GM23338 (cell line): ENCODE measurements at regions not wholly inside any gene's neighbourhood (a gene's known extent, or its start where the extent isn't known, plus 50 kb on each side); places are given as distances from the start of the nearest gene placed in this dataset.
A peak's percentile ranks its signal among the peaks of the same experiment; 100 is the strongest.

Source experiments
- ATAC-seq: fragments of 200-7000 bp; cut with Tn5 transposase; 3 replicates; pipeline ENCODE4 v1.9.1; 2020
- DNase-seq: peaks from one replicate; pipeline ENCODE4 v3.0.0-alpha.2; 2015; ENCODE audit warnings: low spot score
- H2AFZ ChIP-seq: fragments of 200-600 bp; sonication (generic); 2 replicates; pipeline ENCODE4 v1.8.0; 2016; ENCODE audit warnings: antibody characterized with exemption, mild to moderate bottlenecking, moderate library complexity
- H3F3A ChIP-seq: fragments of 200-600 bp; sonication (generic); replicated peaks from 2 replicates; pipeline ENCODE4 v1.8.0; 2017; ENCODE audit warnings: antibody characterized with exemption, mixed run types, low read depth
- H3K27ac ChIP-seq: fragments of 200-600 bp; sonication (generic); 2 replicates; pipeline ENCODE4 v1.6.1; 2016; ENCODE audit warnings: low read depth
- H3K27me3 ChIP-seq: fragments of 200-600 bp; sonication (generic); 2 replicates; pipeline ENCODE4 v1.8.0; 2016; ENCODE audit warnings: mild to moderate bottlenecking, mixed run types, moderate library complexity; ENCODE audit not compliant: insufficient read depth
- H3K36me3 ChIP-seq: fragments of 200-600 bp; sonication (generic); 2 replicates; pipeline ENCODE4 v1.8.0; 2016; ENCODE audit warnings: mild to moderate bottlenecking; ENCODE audit not compliant: insufficient read depth
- H3K4me1 ChIP-seq: fragments of 200-600 bp; sonication (generic); 2 replicates; pipeline ENCODE4 v1.8.0; 2016; ENCODE audit warnings: mild to moderate bottlenecking, moderate library complexity; ENCODE audit not compliant: insufficient read depth
- H3K4me2 ChIP-seq: fragments of 200-600 bp; sonication (generic); 2 replicates; pipeline ENCODE4 v1.7.1; 2017; ENCODE audit warnings: mixed run types
- H3K4me3 ChIP-seq: fragments of 200-600 bp; sonication (generic); 2 replicates; pipeline ENCODE4 v1.6.1; 2016; ENCODE audit warnings: mixed run types
- H3K79me2 ChIP-seq: fragments of 200-600 bp; sonication (generic); replicated peaks from 2 replicates; pipeline ENCODE4 v1.8.0; 2017; ENCODE audit warnings: mild to moderate bottlenecking; ENCODE audit not compliant: insufficient read depth
- H3K9me2 ChIP-seq: fragments of 200-600 bp; sonication (generic); 2 replicates; pipeline ENCODE4 v1.8.0; 2017; ENCODE audit not compliant: insufficient read depth
- H4K20me1 ChIP-seq: fragments of 200-600 bp; sonication (generic); replicated peaks from 2 replicates; pipeline ENCODE4 v1.8.0; 2017; ENCODE audit warnings: mild to moderate bottlenecking; ENCODE audit not compliant: insufficient read depth
- H3K27ac Mint-ChIP-seq: 2 replicates; pipeline ENCODE4 v1.8.0; 2020; ENCODE audit warnings: inconsistent platforms, mild to moderate bottlenecking, moderate library complexity, mixed read lengths
- H3K27me3 Mint-ChIP-seq: 3 replicates; pipeline ENCODE4 v1.8.0; 2022; ENCODE audit warnings: low read depth, mild to moderate bottlenecking, moderate library complexity, mixed read lengths, inconsistent platforms; ENCODE audit not compliant: insufficient read depth, poor library complexity
- H3K36me3 Mint-ChIP-seq: 3 replicates; pipeline ENCODE4 v1.8.0; 2021; ENCODE audit warnings: low read depth, mild to moderate bottlenecking, inconsistent platforms, moderate library complexity, mixed read lengths
- H3K4me1 Mint-ChIP-seq: 3 replicates; pipeline ENCODE4 v1.8.0; 2020; ENCODE audit warnings: mild to moderate bottlenecking, inconsistent platforms, mixed read lengths
- H3K4me3 Mint-ChIP-seq: 3 replicates; pipeline ENCODE4 v1.8.0; 2021; ENCODE audit warnings: moderate library complexity, mild to moderate bottlenecking, inconsistent platforms, mixed read lengths
- H3K9me3 Mint-ChIP-seq: 3 replicates; pipeline ENCODE4 v1.8.0; 2020; ENCODE audit warnings: moderate library complexity, mild to moderate bottlenecking, inconsistent platforms, mixed read lengths
- TF ChIP-seq, protein P1 (sequence below): IDR thresholded peaks from one replicate; pipeline ENCODE4 v1.6.1; 2018; ENCODE audit warnings: antibody characterized with exemption; ENCODE audit not compliant: unreplicated experiment
- TF ChIP-seq, protein P2 (sequence below): IDR thresholded peaks from 2 replicates; pipeline ENCODE4 v1.6.1; 2016; ENCODE audit warnings: antibody characterized with exemption
- TF ChIP-seq, protein P3 (sequence below), 2 experiments: fragments of 200-600 bp in 1 of 2; sonication (generic) in 1 of 2; conservative IDR thresholded peaks; 2 replicates each; pipeline versions ENCODE4 v1.5.1 to v1.6.1; 2016 to 2017; ENCODE audit warnings: antibody characterized with exemption in 2 of 2, low read depth in 2 of 2, mild to moderate bottlenecking in 2 of 2, moderate library complexity in 1 of 2

DNA sequence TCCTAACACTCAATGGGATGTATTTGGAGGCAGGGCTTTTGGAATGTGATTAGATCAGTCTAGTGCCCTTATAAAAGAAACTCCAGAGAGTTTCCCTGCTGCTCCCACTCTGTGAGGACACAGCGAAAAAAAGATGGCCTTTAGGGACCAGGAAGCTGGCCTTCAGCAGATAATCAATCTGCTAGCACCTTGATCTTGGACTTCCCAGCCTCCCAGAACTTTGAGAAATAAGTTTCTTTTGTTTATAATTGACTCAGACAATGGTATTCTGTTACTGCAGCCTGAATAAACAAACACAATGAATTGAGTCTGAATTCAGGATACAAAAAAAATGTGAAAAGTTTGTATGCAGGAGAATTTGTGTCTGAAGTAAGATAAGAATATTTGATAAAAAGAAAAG, 842.1 kb downstream of the FSTL5 start:
- Histone ChIP-seq H3K27me3 (no peaks in the 10 kb centered on the region), H4K20me1 (no peaks in the 10 kb centered on the region), H3K4me3 (no peak overlapping the region), H3K27ac (no peak overlapping the region), H3F3A (no peaks in the 10 kb centered on the region), H3K4me1 (no peaks in the 10 kb centered on the region), H2AFZ (0 out of 2 replicates have a peak overlapping the region, but pooled peaks have one; percentile 39), H3K4me2 (no peak overlapping the region), H3K9me2 (peaks cover 5% of the 10 kb centered on the region; the same call in 1 of the 2 replicates), H3K79me2 (no peaks in the 10 kb centered on the region), H3K36me3 (no peaks in the 10 kb centered on the region)
- DNase-seq: no peak
- no peak for ATAC-seq
- no peaks in the 10 kb centered on the region for H3K36me3 Mint-ChIP-seq
- no peaks in the 10 kb centered on the region for H3K9me3 Mint-ChIP-seq
- no peak overlapping the region for H3K27ac Mint-ChIP-seq
- H3K4me1 Mint-ChIP-seq: no peaks in the 10 kb centered on the region
- no peaks in the 10 kb centered on the region for H3K27me3 Mint-ChIP-seq
- TF ChIP-seq, protein P1, sequence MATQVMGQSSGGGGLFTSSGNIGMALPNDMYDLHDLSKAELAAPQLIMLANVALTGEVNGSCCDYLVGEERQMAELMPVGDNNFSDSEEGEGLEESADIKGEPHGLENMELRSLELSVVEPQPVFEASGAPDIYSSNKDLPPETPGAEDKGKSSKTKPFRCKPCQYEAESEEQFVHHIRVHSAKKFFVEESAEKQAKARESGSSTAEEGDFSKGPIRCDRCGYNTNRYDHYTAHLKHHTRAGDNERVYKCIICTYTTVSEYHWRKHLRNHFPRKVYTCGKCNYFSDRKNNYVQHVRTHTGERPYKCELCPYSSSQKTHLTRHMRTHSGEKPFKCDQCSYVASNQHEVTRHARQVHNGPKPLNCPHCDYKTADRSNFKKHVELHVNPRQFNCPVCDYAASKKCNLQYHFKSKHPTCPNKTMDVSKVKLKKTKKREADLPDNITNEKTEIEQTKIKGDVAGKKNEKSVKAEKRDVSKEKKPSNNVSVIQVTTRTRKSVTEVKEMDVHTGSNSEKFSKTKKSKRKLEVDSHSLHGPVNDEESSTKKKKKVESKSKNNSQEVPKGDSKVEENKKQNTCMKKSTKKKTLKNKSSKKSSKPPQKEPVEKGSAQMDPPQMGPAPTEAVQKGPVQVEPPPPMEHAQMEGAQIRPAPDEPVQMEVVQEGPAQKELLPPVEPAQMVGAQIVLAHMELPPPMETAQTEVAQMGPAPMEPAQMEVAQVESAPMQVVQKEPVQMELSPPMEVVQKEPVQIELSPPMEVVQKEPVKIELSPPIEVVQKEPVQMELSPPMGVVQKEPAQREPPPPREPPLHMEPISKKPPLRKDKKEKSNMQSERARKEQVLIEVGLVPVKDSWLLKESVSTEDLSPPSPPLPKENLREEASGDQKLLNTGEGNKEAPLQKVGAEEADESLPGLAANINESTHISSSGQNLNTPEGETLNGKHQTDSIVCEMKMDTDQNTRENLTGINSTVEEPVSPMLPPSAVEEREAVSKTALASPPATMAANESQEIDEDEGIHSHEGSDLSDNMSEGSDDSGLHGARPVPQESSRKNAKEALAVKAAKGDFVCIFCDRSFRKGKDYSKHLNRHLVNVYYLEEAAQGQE: no peak
- H3K4me3 Mint-ChIP-seq: no peak overlapping the region

DNA sequence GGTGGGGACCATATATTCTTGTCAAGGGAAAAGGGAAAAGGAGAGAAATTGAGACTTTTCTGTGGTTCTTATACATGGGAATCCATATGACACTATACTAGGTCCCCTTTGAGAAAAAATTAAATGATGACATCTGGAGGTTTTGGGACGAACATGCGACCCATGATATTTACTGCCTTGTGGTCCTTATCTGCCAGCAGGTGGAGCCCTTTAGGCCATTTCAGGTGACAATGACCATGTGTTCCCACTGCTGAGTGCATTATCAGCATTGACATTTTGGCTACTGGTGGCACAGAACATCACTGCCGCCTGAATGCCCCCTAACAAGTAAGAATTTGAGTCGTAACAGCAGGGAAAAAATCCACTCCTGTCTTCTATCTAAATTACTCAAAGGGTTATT, 843.4 kb downstream of the FSTL5 start:
- Histone ChIP-seq H4K20me1 (no peaks in the 10 kb centered on the region), H3K4me1 (no peaks in the 10 kb centered on the region), H3K27ac (no peak overlapping the region), H3F3A (no peaks in the 10 kb centered on the region), H3K4me2 (no peak overlapping the region), H3K4me3 (no peak overlapping the region), H3K27me3 (no peaks in the 10 kb centered on the region), H3K36me3 (no peaks in the 10 kb centered on the region), H3K9me2 (peaks cover 5% of the 10 kb centered on the region; the same call in 1 of the 2 replicates), H3K79me2 (no peaks in the 10 kb centered on the region), H2AFZ (0 out of 2 replicates have a peak overlapping the region, but pooled peaks have one; percentile 3)
- Mint-ChIP-seq H3K27ac (no peak overlapping the region), H3K27me3 (no peaks in the 10 kb centered on the region), H3K9me3 (no peaks in the 10 kb centered on the region), H3K36me3 (no peaks in the 10 kb centered on the region), H3K4me1 (no peaks in the 10 kb centered on the region), H3K4me3 (no peak overlapping the region)
- ATAC-seq: peak; percentile 86
- DNase-seq: peak; percentile 69
- TF ChIP-seq, protein P2, sequence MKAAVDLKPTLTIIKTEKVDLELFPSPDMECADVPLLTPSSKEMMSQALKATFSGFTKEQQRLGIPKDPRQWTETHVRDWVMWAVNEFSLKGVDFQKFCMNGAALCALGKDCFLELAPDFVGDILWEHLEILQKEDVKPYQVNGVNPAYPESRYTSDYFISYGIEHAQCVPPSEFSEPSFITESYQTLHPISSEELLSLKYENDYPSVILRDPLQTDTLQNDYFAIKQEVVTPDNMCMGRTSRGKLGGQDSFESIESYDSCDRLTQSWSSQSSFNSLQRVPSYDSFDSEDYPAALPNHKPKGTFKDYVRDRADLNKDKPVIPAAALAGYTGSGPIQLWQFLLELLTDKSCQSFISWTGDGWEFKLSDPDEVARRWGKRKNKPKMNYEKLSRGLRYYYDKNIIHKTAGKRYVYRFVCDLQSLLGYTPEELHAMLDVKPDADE: no peak
- TF ChIP-seq, protein P3, sequence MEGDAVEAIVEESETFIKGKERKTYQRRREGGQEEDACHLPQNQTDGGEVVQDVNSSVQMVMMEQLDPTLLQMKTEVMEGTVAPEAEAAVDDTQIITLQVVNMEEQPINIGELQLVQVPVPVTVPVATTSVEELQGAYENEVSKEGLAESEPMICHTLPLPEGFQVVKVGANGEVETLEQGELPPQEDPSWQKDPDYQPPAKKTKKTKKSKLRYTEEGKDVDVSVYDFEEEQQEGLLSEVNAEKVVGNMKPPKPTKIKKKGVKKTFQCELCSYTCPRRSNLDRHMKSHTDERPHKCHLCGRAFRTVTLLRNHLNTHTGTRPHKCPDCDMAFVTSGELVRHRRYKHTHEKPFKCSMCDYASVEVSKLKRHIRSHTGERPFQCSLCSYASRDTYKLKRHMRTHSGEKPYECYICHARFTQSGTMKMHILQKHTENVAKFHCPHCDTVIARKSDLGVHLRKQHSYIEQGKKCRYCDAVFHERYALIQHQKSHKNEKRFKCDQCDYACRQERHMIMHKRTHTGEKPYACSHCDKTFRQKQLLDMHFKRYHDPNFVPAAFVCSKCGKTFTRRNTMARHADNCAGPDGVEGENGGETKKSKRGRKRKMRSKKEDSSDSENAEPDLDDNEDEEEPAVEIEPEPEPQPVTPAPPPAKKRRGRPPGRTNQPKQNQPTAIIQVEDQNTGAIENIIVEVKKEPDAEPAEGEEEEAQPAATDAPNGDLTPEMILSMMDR (conservative IDR thresholded peaks at IDR 0.05; ENCODE audit: low read depth in 2 of 2): peak; percentile 79 to 85
